Gastrocnemius medialis (tissue), 4 donors: ENCODE measurements at regions not wholly inside any gene's neighbourhood (a gene's known extent, or its start where the extent isn't known, plus 50 kb on each side); places are given as distances from the start of the nearest gene placed in this dataset.

Experiments used
- ATAC-seq, 2 donors: fragments of 150-250 bp; one replicate each; pipeline ENCODE4 v1.9.1; 2016
- DNase-seq, 2 donors: peaks; one replicate each; pipeline ENCODE4 v3.0.0-alpha.2; 2019
- H3K27ac ChIP-seq, 4 donors: fragments of 200-600 bp; sonication (generic); 1 replicate in 1 of 4; 2 replicates in 3 of 4; pipeline ENCODE4 v1.5.1; 2016 to 2018; ENCODE audit warnings: mild to moderate bottlenecking in 2 of 4, moderate library complexity in 1 of 4
- H3K27me3 ChIP-seq, 3 donors: fragments of 200-600 bp; sonication (generic) in 2 of 3; 1 replicate in 1 of 3; 2 replicates in 2 of 3; pipeline versions ENCODE4 v1.5.1 to v1.6.0; 2016 to 2019; ENCODE audit warnings: mild to moderate bottlenecking in 1 of 3, moderate library complexity in 1 of 3
- H3K36me3 ChIP-seq, 2 donors: fragments of 200-600 bp; sonication (generic) in 1 of 2; one replicate each; pipeline ENCODE4 v1.5.1; 2017 to 2018
- H3K4me1 ChIP-seq, 2 donors: fragments of 200-600 bp; sonication (generic) in 1 of 2; one replicate each; pipeline ENCODE4 v1.5.1; 2016 to 2017; ENCODE audit warnings: mild to moderate bottlenecking in 2 of 2
- H3K4me3 ChIP-seq, 4 donors: fragments of 200-600 bp; sonication (generic) in 3 of 4; 1 replicate in 1 of 4; 2 replicates in 3 of 4; pipeline ENCODE4 v1.5.1; 2016 to 2019; ENCODE audit warnings: mild to moderate bottlenecking in 2 of 4
- H3K9me3 ChIP-seq, 3 donors: fragments of 200-600 bp; sonication (generic) in 2 of 3; 1 replicate in 1 of 3; 2 replicates in 2 of 3; pipeline ENCODE4 v1.5.1; 2016 to 2019
- POLR2A ChIP-seq, 2 donors: fragments of 450-650 bp; IDR thresholded peaks; one replicate each; pipeline ENCODE4 v1.6.1; 2017; ENCODE audit warnings: antibody characterized with exemption in 2 of 2, mild to moderate bottlenecking in 2 of 2, moderate library complexity in 2 of 2
- in situ Hi-C, 4 donors: fragments of 200-750 bp; cut with MboI; loops; one replicate each; pipeline versions ENCODE4 v1.15.0 to v1.8.0; 2017; ENCODE audit warnings: low sequenced_read_pairs in 4 of 4
- intact Hi-C: fragments of 100-400 bp; cut with DNase I; formaldehyde crosslinking; loops from one replicate; pipeline ENCODE4 v1.15.1; 2023; ENCODE audit warnings: low total_unique reads
- TF ChIP-seq, protein P1 (sequence below), 5 experiments: fragments of 450-650 bp in 3 of 5; fragments of 200-600 bp in 2 of 5; sonication (generic) in 2 of 5; IDR thresholded peaks in 4 of 5; conservative IDR thresholded peaks in 1 of 5; 1 replicate in 4 of 5; 2 replicates in 1 of 5; pipeline ENCODE4 v1.5.1; 2016 to 2019; ENCODE audit warnings: antibody characterized with exemption in 5 of 5, mild to moderate bottlenecking in 3 of 5, moderate library complexity in 3 of 5

DNA sequence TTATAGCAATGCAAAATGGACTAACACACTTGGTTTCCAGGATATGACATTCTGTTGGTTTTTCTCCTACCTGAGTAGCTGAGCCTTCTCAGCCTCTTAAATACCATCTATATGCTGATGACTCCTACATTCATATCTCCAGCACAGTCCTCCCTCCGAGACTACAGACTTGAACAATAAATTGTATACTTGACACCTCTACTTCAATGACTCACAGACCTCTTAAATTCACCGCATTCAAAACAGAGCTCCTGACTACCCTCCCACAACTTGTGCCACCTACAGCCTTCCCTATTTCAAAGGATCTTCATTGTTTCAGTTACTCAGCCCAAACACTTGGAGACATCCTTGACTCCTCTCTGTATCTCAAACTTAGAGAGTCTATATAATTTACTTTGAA is 66.8 kb upstream of the ASB17 start:
- H3K4me3 ChIP-seq: no peak overlapping the region
- ATAC-seq: no peak
- no peak for DNase-seq
- H3K27me3 ChIP-seq: no peaks in the 10 kb centered on the region
- no peaks in the 10 kb centered on the region for H3K4me1 ChIP-seq
- H3K36me3 ChIP-seq: no peaks in the 10 kb centered on the region
- no peak overlapping the region for H3K27ac ChIP-seq
- intact Hi-C loops (no loop called here), in situ Hi-C loops (no loop called here)
- no peak for TF ChIP-seq POLR2A (IDR thresholded peaks at IDR 0.05)
- TF ChIP-seq, protein P1, sequence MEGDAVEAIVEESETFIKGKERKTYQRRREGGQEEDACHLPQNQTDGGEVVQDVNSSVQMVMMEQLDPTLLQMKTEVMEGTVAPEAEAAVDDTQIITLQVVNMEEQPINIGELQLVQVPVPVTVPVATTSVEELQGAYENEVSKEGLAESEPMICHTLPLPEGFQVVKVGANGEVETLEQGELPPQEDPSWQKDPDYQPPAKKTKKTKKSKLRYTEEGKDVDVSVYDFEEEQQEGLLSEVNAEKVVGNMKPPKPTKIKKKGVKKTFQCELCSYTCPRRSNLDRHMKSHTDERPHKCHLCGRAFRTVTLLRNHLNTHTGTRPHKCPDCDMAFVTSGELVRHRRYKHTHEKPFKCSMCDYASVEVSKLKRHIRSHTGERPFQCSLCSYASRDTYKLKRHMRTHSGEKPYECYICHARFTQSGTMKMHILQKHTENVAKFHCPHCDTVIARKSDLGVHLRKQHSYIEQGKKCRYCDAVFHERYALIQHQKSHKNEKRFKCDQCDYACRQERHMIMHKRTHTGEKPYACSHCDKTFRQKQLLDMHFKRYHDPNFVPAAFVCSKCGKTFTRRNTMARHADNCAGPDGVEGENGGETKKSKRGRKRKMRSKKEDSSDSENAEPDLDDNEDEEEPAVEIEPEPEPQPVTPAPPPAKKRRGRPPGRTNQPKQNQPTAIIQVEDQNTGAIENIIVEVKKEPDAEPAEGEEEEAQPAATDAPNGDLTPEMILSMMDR (IDR thresholded peaks at IDR 0.05 in 4 of 5, conservative IDR thresholded peaks at IDR 0.05 in 1 of 5): no peak
- no peaks in the 10 kb centered on the region for H3K9me3 ChIP-seq

DNA sequence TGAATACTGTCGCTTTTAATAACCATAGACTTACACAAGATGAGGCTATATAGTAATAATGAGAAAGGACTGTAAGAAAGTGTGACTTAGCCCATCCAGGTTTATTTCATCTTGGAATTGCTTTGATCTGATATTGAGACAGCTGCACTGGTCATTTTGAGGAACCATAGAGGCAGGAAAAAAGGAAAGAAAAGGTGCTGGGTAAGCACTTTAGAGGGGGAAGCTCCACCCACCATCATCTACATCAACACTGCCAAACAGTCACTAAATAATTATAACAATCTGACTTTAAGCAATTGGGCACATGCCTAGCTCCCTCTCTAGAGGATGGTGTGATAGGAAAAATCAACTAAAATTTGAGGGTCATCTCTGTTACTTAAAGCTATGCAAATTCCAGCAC is 70.6 kb upstream of the ST6GALNAC3 start:
- Histone ChIP-seq H3K36me3 (no peaks in the 10 kb centered on the region), H3K4me3 (no peak overlapping the region), H3K9me3 (no peaks in the 10 kb centered on the region), H3K27ac (no peak overlapping the region), H3K4me1 (no peaks in the 10 kb centered on the region), H3K27me3 (no peaks in the 10 kb centered on the region)
- DNase-seq (no peak), ATAC-seq (no peak)
- in situ Hi-C loops: no loop called here
- TF ChIP-seq POLR2A (IDR thresholded peaks at IDR 0.05): no peak
- TF ChIP-seq, protein P1 (IDR thresholded peaks at IDR 0.05 in 4 of 5, conservative IDR thresholded peaks at IDR 0.05 in 1 of 5): no peak
- intact Hi-C loops: no loop called here

DNA sequence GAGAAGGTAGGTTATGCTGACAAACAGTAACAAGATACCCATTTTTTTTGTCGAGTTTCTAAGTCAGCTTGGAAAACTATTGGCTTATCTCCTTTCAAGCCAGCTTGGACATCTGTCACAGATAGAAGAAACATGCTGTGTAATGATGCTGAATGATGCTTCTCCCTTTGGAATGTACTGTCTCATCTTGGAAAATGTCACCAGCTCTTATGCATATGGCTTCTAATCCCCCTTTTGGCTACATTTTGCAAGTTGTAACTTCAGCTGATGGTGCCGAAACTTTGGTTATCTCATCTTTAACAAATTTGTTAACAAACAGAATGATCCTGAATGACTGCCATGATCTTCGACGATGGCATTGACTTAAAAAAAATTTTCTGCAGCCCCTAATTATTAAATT is 68.8 kb upstream of the ST6GALNAC3 start:
- in situ Hi-C loops: no loop called here

DNA sequence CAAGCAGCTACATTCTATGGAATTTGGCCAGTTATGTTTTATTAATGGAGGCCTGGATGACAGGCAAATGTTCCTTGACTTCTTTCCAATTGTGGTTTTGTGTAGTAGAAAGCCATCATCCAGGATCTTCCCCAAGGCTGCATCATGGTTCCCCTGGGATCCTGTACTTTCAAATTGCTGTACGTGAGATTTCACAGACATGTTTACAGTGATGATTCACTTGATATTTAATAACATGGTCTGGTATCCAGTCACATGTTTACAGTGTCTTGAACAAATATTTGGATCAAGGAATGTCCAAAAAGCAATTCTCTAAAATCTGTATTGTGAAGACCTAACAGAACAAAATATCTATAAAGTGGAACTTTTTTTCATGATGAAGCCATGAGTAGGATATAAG is 68.3 kb upstream of the ST6GALNAC3 start:
- ATAC-seq (no peak), DNase-seq (no peak)
- no peaks in the 10 kb centered on the region for H3K27me3 ChIP-seq
- no peak overlapping the region for H3K27ac ChIP-seq
- TF ChIP-seq POLR2A (IDR thresholded peaks at IDR 0.05): no peak
- TF ChIP-seq, protein P1 (IDR thresholded peaks at IDR 0.05 in 4 of 5, conservative IDR thresholded peaks at IDR 0.05 in 1 of 5): no peak
- H3K9me3 ChIP-seq: no peaks in the 10 kb centered on the region
- H3K36me3 ChIP-seq: no peaks in the 10 kb centered on the region
- intact Hi-C loops: no loop called here
- no peaks in the 10 kb centered on the region for H3K4me1 ChIP-seq
- H3K4me3 ChIP-seq: no peak overlapping the region
- in situ Hi-C loops: no loop called here

More for the DNA sequence above, 68.8 kb upstream of the ST6GALNAC3 start:
- Histone ChIP-seq H3K36me3 (no peaks in the 10 kb centered on the region), H3K4me3 (no peak overlapping the region), H3K27me3 (no peaks in the 10 kb centered on the region), H3K9me3 (no peaks in the 10 kb centered on the region), H3K4me1 (no peaks in the 10 kb centered on the region), H3K27ac (no peak overlapping the region)
- DNase-seq: no peak
- intact Hi-C loops: no loop called here
- ATAC-seq: no peak
- TF ChIP-seq POLR2A (IDR thresholded peaks at IDR 0.05): no peak
- TF ChIP-seq, protein P1 (IDR thresholded peaks at IDR 0.05 in 4 of 5, conservative IDR thresholded peaks at IDR 0.05 in 1 of 5): no peak

DNA sequence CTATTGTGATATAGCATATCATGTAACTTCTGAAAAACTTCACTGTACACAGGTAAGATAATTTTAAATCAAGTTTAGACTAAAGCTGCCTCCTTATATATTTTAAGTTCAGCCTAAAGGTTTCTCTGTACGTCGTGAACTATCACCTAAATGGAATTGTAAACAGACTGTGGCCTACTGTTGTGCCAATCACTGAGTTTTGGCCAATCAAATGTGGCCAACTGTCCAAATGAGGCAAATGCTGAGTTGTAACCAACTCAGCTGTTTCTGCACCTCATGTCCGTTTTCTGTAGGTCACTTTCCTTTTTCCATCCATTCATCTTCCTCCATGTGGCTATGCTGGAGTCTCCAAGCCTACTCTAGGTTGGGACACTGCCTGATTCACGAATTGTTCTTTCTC is 63.7 kb upstream of the ST6GALNAC3 start:
- ATAC-seq (no peak), DNase-seq (no peak)
- H3K36me3 ChIP-seq: no peaks in the 10 kb centered on the region
- no peaks in the 10 kb centered on the region for H3K4me1 ChIP-seq
- no peaks in the 10 kb centered on the region for H3K27me3 ChIP-seq
- no peak overlapping the region for H3K27ac ChIP-seq
- no peak overlapping the region for H3K4me3 ChIP-seq
- TF ChIP-seq, protein P1 (IDR thresholded peaks at IDR 0.05 in 4 of 5, conservative IDR thresholded peaks at IDR 0.05 in 1 of 5): no peak
- no peak for TF ChIP-seq POLR2A (IDR thresholded peaks at IDR 0.05)
- H3K9me3 ChIP-seq: no peaks in the 10 kb centered on the region
- in situ Hi-C loops (no loop called here), intact Hi-C loops (no loop called here)
